Adrenal gland (tissue), 5 donors: ENCODE measurements at regions not wholly inside any gene's neighbourhood (a gene's known extent, or its start where the extent isn't known, plus 50 kb on each side); places are given as distances from the start of the nearest gene placed in this dataset.

Experiments
- POLR2A ChIP-seq, 2 donors: fragments of 450-650 bp; IDR thresholded peaks; one replicate each; pipeline ENCODE4 v1.6.1; 2017; ENCODE audit warnings: antibody characterized with exemption in 2 of 2, mild to moderate bottlenecking in 2 of 2, moderate library complexity in 1 of 2
- TF ChIP-seq, protein P1 (sequence below), 6 experiments: fragments of 450-650 bp in 4 of 6; fragments of 200-600 bp in 2 of 6; sonication (generic) in 1 of 6; IDR thresholded peaks; 1 replicate in 5 of 6; 2 replicates in 1 of 6; pipeline versions ENCODE4 v1.5.1 to v1.8.0; 2016 to 2021; ENCODE audit warnings: antibody characterized with exemption in 6 of 6, mild to moderate bottlenecking in 2 of 6, moderate library complexity in 1 of 6
- donor health status: DM: no; HTN: no; CAD: no.

DNA sequence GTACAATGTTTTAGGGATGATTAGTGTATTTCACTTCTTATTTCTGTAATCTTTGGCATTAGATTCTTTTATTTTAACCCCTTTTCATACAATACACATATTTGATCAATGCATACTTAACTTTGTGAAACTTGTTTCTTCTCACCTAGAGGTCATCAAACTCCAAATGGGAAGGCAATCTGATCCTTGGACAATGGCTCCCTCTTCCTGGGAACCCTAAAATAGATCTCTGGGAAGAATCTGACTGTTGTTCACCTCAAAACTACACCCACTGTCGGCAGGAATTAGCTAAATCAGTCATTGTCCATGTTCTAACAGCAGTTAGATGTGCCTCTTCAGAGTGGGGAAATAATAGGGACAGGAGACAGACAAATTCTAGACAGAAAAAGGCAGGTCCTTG is 707.4 kb upstream of the CHORDC1 start:
- TF ChIP-seq, protein P1, sequence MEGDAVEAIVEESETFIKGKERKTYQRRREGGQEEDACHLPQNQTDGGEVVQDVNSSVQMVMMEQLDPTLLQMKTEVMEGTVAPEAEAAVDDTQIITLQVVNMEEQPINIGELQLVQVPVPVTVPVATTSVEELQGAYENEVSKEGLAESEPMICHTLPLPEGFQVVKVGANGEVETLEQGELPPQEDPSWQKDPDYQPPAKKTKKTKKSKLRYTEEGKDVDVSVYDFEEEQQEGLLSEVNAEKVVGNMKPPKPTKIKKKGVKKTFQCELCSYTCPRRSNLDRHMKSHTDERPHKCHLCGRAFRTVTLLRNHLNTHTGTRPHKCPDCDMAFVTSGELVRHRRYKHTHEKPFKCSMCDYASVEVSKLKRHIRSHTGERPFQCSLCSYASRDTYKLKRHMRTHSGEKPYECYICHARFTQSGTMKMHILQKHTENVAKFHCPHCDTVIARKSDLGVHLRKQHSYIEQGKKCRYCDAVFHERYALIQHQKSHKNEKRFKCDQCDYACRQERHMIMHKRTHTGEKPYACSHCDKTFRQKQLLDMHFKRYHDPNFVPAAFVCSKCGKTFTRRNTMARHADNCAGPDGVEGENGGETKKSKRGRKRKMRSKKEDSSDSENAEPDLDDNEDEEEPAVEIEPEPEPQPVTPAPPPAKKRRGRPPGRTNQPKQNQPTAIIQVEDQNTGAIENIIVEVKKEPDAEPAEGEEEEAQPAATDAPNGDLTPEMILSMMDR (IDR thresholded peaks at IDR 0.05) = no peak
- no peak for TF ChIP-seq POLR2A (IDR thresholded peaks at IDR 0.05)
